C4-2B (cell line): ENCODE measurements at regions not wholly inside any gene's neighbourhood (a gene's known extent, or its start where the extent isn't known, plus 50 kb on each side); places are given as distances from the start of the nearest gene placed in this dataset.

Experiments used
- ZFX ChIP-seq: fragments of 450-650 bp; IDR thresholded peaks from 2 replicates; pipeline ENCODE4 v1.6.1; 2017
- TF ChIP-seq, protein P1 (sequence below): fragments of 450-650 bp; conservative IDR thresholded peaks from 2 replicates; pipeline ENCODE4 v1.5.1; 2017; ENCODE audit warnings: mild to moderate bottlenecking

DNA sequence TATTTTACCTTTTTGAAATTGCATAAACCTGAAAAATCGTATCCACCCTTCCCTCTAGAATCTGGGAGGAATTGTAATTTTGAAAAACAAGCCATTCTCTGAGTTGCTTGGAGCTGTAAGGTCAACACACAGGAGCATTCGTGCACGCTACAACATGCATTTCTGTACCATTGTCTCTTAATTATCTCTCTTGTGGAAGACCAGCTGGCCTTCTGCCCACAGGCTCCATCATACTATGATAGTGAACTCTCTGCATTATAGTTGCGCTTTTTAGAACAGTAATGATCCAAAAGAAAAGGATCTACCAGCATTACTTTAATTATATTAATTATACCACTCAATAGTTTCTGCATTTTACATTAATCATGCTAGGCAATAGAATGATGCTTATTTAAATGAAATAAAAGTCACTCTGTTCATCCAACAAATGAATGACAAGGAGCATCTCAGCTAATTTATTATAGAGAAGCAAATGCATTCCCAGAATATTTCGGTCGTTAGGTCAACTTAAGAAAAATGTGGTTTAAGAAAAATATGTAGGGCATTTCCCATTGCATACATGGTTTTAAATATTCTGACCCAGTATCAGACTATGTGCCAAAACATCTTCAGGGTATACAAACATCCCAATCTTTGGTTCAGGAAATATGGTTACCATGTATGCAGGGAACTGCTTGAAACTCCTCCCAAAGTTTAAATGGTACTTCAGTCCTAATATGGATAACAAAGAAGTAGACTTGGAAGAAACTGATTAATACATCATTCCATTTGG lies 263.5 kb downstream of the TFAP2A start:
- TF ChIP-seq, protein P1, sequence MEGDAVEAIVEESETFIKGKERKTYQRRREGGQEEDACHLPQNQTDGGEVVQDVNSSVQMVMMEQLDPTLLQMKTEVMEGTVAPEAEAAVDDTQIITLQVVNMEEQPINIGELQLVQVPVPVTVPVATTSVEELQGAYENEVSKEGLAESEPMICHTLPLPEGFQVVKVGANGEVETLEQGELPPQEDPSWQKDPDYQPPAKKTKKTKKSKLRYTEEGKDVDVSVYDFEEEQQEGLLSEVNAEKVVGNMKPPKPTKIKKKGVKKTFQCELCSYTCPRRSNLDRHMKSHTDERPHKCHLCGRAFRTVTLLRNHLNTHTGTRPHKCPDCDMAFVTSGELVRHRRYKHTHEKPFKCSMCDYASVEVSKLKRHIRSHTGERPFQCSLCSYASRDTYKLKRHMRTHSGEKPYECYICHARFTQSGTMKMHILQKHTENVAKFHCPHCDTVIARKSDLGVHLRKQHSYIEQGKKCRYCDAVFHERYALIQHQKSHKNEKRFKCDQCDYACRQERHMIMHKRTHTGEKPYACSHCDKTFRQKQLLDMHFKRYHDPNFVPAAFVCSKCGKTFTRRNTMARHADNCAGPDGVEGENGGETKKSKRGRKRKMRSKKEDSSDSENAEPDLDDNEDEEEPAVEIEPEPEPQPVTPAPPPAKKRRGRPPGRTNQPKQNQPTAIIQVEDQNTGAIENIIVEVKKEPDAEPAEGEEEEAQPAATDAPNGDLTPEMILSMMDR: no peak
- no peak for TF ChIP-seq ZFX
